Left renal cortex interstitium (tissue), 4 donors: ENCODE measurements at regions not wholly inside any gene's neighbourhood (a gene's known extent, or its start where the extent isn't known, plus 50 kb on each side); places are given as distances from the start of the nearest gene placed in this dataset.

Experiments used
- DNase-seq, 4 donors: peaks; one replicate each; pipeline ENCODE4 v3.0.0-alpha.2; 2013; ENCODE audit warnings: low read depth in 4 of 4, low spot score in 2 of 4, missing footprints in 1 of 4

DNA sequence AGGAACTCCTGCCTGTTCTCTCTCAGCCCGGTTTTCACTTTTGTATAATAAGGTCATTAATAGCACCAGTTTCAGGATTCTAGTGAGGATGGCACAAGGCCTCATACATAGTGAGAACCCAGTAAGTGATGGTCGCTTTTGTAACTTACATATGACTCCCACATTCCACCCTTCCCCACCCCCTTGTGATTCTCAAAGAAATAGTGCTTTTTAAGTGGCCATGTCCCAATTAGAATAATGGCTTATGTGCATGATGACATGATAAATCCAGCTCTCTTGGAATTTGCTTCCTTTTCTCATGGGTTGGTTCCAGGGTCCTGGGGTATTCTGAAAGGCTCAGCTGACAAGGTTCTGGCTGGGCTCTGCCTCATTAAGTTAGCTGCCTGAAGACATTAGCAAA is 189.9 kb downstream of the URB2 start:
- no peak for DNase-seq

DNA sequence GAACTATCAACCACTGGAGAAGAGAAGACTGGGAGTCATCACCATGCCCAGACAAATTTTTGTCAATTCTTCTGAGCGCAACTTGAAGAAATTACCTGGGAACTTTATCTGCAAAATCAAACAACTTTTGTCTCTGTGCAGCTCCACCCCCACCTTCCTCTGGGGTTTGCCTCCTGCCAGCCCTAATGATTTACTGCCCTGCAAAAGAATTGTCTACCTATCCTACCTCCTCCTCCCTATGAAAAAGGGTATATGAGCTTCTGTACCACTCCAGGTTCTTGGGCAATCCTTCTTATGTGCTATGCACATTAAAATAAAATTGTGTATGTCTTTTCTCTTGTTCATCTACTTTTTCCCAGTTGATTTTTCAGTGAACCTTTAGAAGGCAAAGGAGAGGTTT is 191.9 kb downstream of the URB2 start:
- DNase-seq: no peak

DNA sequence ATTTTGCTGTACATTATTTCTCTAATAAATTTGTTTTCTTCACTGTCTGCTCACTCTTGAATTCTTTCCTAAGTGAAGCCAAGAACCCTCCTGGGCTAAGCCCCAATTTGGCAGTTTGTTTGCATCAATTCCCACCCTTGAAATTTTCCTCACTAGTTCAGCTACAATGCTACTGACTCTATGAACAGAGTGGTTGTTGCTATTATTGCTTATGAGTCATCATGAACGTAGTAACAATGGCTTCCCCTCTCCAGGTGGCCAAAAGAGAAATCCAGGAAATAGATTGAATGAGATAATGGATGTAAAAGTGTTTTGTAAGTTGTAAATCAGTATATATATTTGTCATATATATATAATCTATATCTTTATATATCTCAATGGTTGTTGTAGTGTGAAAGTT is 193.0 kb downstream of the URB2 start:
- DNase-seq: no peak

DNA sequence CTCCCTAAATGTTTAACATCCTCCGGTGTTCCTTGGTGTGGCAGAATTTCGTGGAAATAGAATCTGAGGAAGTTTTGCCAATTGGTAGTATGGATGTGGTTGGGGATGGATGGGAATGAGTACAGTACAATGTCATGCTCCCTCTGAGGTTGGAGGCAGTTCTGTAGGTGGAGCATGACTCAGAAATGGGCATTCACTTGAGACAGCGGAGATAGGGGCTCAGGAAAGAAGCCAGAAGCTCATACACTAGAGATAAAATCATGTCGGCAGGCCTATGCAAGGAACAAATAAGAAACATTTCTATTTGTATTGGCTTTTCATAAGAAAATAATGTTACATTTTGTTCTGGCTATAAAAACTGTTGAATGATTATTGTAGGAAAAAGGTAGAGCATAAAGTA is 196.0 kb downstream of the URB2 start:
- no peak for DNase-seq

DNA sequence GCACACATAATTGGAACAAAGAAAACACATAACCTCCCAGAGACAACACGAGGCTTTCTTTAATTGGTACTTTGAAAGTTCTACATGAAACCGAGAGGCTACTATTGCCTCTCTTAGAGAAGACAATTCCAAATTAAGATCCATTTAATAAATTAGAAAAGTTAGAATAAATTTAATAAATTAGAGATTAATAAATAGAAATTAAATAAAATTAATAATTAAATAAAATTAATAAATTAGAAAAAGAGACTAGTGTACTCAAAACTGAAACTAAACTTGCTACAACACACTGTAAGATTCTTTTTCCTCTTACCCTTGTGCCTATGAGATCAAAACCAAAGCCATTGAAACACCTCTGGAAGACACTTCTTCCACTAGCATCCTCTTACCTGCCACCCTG is 199.0 kb downstream of the URB2 start:
- DNase-seq: no peak

DNA sequence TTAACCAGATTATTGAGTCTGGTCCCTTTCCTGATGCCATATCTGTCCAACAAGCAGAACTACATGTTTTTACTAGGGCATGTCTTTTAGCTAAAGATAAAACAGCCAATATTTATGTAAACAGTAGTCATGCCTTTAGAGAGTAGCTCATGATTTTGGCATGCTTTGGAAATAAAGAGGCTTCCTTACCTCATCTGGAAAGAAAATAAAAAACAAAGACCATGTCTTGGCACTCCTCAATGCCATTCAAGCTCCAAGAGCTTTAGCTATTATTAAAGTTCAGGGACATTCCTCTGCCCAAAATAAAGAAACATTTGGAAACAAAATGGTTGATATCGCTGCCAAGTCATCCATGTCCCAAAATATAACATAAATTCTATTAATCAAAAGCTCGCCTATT is 202.4 kb downstream of the URB2 start:
- no peak for DNase-seq

DNA sequence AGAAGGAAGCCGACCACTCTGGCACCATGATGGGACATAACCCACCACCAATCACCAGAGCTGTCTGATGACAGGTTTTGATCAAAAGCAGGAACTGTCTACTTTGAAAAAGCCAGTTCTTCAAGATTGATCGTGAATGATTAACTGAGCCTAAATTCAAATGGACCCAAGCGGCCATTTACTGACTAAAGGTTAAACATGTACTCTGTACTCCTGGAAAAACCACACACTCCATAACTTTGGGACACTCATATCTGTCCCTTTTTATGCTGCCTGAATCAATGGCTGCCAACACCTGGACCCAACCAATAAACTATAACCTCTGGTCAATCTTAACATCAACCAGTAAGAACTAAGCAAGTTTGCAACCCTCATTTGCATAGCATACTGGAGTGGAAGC is 206.6 kb downstream of the URB2 start:
- DNase-seq: no peak

DNA sequence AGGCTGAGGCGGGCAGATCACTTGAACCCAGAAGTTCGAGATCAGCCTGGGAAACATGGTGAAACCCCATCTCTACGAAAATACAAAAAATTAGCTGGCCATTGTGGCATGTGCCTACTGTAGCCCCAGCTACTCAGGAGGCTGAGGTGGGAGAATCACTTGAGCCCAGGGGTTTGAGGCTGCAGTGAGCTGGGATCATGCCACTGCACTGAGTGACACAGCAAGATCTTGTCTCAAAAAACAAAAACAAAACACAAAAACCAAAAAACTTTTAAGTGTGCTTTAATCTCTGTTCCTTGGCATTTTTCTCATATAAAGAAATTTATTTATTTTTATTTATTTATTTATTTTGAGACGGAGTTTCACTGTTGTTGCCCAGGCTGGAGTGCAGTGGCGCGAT is 208.2 kb downstream of the URB2 start:
- no peak for DNase-seq

DNA sequence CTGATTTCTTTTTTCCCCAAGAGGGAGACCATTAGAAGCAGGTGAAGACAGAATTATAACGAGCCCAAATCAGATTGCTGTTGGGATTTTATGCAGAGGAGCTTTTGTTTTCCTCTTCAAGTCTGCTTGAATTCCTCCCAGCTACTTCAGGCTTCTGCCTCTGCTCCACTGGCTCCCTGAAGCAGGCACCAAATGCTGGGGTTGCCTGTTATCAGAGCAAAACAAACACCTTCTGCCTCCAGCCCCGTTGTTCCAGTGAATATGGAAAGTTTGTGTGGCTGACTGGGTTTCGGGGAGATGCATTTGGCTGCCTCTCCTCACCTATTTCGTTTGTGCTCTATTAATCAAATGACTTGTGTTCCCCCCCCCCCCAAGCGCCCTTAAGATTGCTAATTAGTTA is 209.2 kb downstream of the URB2 start:
- no peak for DNase-seq

DNA sequence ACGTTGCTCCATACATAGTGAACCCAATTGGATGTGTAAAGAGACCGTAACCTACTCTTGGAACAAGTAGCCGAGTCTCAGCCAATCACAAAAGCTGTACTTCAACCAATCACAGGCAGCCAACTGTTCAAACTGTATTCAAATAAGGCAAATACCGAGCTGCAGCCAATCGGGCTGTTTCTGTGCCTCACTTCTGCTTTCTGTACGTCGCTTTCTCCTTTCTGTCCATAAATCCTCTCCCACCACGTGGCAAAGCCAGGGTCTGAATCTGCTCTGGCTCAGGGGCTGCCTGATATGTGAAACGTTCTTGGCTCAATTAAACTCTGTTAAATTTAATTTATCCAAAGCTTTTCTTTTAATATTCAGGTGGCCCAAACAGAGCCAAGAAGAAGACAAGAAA is 210.3 kb downstream of the URB2 start:
- DNase-seq: no peak

DNA sequence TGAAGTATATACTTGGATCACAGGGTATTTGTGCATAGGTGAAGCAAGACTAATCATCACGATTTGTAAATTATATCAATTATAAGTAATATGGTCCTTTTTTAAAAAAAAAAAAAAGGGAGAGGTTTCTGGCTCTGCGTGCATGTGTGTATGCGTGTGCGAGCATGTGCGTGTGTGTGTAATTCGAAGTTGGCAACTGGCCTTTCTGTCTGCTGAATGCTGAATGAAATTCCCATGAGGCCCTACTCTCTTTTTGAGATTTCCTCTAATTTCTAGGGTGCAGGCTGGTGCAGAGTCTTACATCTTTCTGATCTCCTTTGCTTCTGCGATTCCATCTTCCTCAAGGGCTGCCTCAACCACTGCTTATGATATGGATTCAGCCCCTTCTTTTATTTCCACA is 212.2 kb downstream of the URB2 start:
- DNase-seq: no peak

DNA sequence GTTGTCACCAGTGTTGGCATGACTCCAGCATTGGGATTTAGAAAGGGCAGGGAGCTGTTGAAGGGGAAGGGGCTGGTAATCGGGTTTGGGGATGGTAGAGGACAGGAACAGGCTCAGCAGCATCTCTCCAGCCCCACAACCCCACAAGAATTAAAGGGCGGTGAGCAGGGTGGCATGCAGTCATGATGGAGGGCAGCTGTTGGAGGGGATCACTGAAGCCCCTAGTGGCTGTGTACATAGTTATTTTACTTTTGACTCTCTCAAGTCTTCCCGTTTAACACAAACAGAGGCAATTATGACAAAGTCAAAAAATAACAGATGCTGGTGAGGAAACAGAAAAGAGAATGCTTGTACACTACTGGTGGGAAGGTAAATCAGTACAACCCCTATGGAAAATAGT is 213.8 kb downstream of the URB2 start:
- DNase-seq: no peak

DNA sequence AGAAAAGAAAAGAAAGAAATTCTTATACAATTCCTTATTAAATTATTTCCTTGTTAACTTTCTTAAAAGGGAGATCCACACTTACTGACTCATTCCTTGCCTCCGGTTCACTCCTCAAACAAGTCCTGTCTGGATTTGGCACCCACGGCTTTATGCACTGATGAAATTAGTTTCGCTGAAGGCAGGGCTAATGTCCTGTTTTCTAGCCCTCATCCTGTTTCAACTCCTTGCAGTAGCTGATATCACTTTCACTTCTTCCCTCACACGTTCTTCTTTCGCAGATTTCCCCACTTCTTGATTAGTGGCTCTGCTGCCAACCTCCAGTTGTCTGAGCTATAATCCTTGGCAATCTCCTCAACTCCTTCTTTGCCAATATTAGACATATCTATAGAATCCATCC is 215.2 kb downstream of the URB2 start:
- no peak for DNase-seq

DNA sequence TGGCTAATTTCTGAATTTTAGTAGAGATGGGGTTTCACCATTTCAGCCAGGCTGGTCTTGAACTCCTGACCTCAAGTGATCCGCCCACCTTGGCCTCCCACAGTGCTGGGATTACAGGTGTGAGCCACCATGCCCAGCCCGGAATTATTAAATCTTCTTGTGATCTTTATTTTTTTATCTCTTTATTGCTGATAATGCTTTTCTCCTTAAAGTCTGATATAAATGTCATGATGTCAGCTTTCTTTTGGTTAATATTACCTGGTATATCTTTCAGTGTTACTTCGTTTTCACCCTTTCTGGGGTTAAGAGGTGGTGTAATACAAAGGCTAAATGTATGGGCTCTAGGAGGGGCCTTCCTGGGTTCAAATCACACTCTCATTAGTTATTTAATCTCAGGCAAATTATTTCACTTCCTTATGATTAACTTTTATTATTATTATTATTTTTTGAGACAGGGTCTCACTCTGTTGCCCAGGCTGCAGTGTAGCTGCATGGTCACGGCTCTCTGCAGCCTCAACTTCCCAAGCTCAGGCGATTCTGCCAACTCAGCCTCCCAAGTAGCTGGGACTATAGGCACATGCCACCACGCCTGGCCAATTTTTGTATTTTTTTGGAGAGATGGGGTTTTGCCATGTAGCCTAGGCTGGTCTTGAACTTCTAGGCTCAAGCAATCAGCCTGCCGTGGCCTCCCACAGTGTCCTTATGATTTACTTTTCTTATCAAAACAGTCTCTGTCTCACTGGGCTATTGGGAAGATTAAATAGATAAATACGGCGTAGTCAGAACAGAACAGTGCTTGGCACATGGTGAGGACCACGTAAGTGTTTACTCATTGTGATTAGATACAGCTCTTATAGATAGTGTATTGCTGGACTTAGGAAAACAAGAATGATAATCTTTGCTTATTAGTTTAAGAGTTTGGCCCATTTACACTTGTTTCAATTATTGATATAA is 216.5 kb downstream of the URB2 start:
- no peak for DNase-seq

DNA sequence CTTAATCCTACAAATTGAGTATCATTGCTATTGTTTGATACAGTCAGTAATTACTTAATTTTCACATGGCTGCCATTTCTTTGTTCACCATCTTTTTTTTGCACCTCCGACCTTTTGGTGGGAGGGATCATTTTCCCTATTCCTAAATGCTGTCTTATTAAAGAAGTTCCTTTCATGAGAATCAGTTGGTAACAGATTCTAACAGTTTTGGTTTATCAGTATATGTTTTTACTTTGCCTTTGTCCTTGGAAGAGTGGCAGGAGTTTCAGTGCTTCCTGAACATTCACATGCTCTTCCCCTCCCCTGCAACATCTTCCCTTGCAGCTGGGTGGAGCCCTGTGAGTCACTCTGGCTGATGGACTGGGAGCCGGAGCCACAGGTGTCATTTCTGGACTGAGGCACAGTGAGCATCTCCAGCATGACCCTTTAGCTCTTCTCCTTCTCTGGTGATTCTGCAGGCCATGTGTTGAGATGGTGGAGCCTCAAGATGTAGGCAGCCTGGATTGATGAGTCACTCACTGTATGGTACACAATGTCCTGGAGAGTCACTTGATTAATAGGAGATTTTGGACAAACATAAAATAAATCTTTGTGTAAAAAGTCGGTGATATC is 217.7 kb downstream of the URB2 start:
- no peak for DNase-seq

DNA sequence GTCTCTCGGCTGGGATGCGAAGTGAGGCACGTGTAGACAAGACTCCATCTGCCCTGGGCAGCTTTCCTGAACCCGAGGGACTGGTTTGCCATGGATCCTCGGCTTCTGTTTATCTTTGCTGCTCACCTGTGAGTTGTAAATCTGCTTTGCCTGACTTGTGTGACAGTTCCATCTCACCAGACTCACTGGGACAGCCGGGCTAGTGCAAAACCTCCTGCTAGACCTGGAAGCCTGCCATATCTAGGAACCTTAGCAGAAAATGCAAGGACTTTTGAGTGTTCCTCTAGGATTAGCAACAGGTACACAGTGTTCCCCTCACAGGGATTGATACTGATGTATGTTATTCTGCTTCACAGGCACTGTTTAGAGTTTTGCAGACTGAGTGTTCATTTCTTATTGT is 218.6 kb downstream of the URB2 start:
- DNase-seq: no peak

DNA sequence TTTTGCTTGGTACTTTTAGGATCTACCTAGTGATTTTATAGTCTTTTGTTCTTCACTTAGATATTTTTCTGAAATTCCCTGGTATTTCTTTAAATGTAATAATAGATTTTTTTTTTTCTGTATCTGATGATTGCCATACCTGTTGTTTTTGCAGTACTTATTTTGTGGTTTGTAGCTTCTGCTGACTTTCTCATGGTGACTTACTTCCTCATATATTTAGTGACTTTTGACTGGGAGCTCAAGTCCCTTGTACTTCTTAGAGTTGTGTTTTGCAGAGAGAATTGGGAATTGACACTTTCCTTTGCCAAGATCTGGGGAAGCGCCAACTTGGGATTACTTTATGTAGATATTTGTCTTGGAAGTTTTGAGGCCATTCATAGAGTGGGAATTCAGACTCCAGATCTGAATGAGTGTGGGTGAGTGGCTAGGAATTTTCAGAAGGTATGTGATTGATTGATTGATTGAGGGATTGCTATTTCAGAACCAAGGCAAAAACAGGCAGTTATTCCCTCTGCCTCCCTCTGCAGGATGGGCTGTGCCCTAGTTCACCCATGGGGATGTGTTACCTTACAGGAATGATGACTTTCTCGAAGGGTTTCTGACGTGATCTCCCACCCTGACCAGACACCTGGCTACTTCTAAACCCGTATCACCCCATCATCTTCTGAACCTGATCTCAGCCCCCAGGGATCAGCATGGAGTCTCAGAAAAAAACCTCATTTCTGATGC is 219.5 kb downstream of the URB2 start:
- no peak for DNase-seq

DNA sequence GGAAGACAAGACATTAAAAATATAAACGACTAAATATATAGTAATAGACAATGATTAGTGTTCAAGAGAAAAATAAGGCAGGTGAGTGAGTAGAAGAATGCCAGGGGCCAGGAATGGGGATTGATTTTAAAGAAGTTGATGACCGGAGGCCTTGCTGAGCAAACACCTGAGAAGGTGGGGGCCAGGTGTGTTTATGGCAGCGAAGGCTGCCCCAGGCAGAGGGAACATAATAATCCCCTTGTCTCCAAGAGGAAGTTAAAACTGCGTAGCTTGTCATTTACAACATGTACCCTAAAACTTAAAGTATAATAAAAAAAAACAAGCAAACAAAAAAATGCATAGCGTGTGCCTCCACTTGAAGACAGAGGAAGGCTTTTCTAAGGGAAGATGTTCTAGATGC is 220.3 kb downstream of the URB2 start:
- DNase-seq: no peak

DNA sequence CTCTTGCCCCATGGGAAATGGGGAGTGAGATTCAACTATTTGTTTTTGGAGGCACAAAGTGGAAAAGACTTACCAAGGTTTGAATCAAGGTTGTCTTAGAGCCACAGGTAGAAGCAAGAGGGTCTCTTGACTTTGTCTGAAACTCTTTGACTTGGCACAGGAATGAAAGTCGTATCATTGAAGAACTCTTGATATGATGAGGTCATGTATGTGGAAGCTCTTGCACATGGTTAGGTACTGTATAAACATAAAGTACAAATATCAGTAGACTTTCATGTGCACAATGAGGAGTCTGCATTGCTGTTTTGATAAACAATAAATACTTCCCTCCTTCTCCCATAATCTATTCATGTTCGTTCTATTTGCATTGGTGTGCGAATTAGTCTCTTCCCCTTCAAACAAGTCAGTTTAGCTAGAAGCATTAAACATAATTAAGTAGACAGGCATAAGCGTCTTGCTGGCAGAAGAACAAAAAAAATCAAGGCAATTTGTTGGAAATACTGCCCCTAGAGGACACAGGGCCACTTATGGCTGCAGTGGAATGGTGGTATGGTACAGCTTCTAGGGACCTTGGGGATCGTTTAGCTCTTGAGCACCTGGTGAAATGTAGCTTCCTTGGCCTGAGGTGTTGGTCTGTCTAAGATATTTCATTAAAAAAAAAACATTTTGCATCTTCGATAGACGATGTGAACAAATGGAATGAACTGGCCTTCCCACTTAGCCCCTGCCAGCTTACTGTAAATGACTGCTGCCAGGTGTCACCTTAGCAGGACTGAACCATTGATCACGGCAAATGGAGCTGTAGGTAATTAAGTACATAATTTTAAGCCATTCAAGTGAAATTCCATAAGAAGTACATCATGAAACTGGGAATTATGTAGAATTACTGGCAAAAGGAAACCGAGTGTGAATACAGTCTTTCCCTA is 218.0 kb upstream of the GALNT2 start:
- DNase-seq: no peak

DNA sequence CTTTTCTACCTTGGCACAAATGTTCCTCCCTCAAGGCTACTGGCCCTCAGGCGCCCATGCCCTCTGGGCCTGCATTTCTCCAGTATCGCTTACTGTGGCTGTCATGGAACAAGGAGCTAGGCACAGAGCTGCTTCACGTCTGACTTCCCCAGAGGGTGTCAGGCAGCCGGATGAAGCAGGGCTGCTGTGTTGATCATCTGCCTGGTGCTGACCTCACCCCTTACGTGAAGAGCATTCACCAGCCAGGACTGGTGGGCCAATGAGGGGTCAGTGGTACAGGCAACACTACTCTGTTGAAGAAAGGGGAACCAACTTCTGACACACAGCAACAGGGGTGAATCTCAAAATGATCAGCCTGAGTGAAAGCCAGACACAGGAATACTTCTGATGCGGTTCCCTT is 215.5 kb upstream of the GALNT2 start:
- no peak for DNase-seq

DNA sequence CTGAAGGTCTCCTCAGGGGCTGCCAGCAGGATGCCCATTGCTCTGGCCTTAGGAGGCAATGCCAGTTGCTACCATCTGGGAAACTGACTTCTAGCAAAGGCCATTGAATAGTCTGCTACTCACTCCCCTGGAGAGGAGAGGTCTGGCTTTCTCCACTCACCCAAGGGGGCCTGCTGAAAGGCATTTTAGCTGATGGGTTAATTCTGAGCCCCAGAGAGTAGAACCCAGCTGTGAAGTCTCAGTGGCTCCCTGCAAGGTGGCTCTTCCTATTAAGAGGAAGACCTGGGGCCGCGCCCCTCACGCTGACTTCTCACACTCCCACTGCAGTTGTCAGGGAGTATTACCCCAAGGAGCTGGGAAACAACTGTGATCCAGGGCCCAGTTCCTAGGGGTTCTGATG is 213.3 kb upstream of the GALNT2 start:
- DNase-seq: no peak
